GM18907 (cell line): ENCODE measurements at regions not wholly inside any gene's neighbourhood (a gene's known extent, or its start where the extent isn't known, plus 50 kb on each side); places are given as distances from the start of the nearest gene placed in this dataset.
"Not testable (repeated sequence)": the region's sequence is repeated elsewhere in the genome, so short reads cannot be mapped to it uniquely, and the experiment has no call there.

Experiments used
- ATAC-seq: cut with Tn5 transposase; IDR thresholded peaks from one replicate; pipeline ENCODE4 v1.9.1; 2021; ENCODE audit warnings: mild to moderate bottlenecking, moderate library complexity; ENCODE audit not compliant: unreplicated experiment

GRCh38 chr18:42530276-42530675 lies 575.2 kb downstream of the PIK3C3 start:
- ATAC-seq: no peak

DNA sequence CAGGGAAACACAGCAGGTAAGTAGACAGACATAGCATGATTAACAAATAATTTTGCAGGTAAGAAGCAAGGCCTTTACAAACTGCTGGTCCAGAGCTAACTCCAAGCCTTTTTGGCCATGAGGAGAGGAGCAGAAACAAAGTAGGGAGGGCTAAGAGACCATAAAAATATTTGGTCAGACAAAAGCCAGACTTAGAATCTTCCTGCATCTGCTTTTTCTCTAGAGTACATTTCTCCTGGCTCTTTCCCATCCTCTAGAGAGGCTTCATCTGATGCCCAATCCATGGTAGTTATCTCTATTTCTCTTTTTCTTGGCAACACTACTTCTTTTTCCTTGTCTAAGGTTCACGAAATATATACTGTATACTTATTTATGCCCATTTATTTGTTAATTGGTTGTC lies 577.1 kb downstream of the PIK3C3 start:
- no peak for ATAC-seq

DNA sequence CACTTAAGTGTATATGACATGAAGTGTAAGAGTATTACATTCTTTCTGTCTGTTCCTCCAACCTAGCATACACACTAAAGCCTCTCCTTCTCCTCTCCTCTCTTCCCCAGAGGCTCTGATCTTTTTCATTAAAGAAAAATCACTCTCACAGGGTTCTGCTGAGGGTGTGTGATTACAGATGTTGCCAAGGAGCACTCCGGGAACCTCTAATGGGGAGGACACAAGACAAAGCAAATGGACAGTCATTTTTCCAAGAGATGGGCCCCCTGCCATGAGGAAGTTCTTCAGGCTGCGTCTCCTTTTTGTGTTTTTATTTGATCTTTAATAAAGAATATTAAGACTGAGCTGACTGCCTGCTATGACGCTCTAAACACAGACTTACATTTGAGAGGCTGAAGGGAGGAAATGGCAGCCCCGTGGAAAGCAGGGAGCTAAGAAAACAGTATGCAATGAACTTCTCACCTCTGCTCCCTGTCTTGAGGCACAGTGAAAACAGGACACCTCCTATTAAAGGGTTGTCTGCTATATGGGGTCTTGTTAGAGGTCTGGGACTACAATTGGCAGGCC lies 578.1 kb downstream of the PIK3C3 start:
- ATAC-seq: no peak

GRCh38 chr18:42533616-42534015 lies 578.6 kb downstream of the PIK3C3 start:
- no peak for ATAC-seq

- ATAC-seq: no peak
Measured at GRCh38 chr18:42534313-42534712, 579.3 kb downstream of the PIK3C3 start.

GRCh38 chr18:42536442-42536841 lies 579.0 kb downstream of the RIT2 start:
- ATAC-seq: no peak

DNA sequence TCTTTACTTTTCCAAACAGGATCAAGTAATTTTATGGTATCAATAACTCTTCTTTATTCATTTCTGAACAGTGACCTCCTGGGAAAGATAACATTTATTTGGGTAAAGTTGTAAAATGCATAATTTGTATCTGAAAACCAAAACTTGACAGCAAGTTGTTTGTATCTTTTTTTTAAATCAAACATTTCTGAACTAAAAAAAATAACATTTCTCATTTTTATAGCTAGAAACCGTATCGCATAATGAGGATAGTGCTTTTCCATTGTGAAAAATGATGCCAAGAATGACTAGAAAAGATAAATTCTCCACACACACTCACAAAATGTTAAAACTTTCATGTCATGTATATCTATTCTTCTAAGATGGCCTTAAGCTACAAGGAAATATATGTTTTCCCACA lies 578.2 kb downstream of the RIT2 start:
- no peak for ATAC-seq

DNA sequence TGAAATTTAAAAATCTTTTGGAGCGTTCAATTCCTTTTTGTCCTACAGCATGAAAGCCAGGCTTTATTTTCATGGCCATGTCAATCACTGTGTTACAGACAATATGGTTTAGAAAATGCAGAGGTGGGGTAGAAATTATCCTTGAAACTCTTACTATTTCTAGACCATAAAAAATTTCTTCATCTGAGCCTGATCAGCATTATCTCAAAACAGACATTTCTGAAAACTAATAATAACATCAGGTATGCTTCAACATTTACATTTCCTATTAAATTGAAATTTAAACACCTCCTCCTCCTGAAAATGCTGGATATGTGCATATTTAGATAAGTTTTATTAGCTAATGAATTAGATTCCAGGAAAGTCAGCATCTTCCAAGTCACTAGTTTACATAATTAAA lies 570.6 kb downstream of the RIT2 start:
- no peak for ATAC-seq

GRCh38 chr18:42545825-42546224 lies 569.7 kb downstream of the RIT2 start:
- ATAC-seq: no peak

- no peak for ATAC-seq
Measured at GRCh38 chr18:42548493-42548892, 567.0 kb downstream of the RIT2 start.

DNA sequence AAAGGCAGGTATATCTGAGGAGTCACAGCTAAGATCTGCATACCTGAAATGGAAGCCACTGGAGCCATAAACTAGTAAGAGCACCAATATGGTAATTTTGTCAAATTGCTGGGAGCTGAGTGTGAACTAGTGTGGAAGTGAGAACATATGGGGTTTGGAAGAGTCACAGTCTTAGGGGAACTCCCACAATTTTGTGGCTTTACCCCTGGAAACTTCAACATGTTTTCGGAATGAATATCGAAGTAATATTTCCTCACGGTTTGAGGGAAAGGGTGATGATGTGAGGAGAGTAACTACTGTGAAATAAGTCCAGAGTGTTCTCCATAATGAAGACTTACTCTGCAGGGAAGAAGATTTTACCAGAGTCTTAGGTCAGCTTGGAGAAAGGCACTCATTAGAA lies 565.9 kb downstream of the RIT2 start:
- no peak for ATAC-seq

DNA sequence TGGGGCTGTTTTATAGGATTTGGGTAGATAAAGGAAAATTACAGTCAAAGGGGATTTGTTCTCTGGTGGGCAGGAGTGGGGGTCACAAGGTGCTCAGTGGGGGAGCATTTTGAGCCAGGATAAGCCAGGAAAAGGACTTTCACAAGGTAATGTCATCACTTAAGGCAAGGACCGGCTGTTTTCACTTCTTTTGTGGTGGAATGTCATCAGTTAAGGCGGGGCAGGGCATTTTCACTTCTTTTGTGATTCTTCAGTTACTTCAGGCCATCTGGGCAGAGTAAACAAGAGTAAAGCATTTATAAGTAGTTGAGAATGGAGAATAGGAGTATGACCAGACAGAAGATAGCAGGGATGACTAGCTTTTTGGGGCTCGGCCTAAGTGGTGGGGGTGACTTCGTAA lies 562.9 kb downstream of the RIT2 start:
- ATAC-seq: not testable (repeated sequence)

DNA sequence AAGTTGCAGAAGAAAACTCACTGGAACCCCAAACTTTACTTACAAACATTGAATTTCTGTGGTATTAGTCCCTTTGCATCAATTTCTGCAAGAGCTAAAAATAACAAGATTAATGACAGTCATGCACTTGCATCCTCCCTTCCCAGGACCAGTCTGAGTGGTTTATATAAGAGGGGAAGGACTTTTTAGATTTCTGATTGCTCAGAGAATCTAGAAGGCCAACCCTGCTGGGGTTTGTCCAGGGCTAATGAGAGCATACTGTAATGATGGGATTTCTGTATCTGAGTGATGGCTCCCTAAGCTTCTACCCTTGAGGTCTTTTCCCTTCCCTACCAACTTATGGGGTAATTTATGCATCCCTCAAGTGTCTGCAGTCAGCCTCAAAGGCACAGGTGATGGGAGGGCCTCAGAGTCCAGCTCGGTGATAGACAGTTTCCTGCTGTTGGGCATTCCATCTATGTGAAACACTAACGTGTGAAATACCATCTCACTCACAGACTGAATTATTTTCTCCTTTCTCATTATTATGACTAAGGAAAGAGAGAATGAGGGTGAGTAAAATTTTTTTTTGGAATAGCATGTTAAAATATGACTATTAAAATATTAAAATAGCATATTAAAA lies 556.3 kb downstream of the RIT2 start:
- ATAC-seq: no peak

DNA sequence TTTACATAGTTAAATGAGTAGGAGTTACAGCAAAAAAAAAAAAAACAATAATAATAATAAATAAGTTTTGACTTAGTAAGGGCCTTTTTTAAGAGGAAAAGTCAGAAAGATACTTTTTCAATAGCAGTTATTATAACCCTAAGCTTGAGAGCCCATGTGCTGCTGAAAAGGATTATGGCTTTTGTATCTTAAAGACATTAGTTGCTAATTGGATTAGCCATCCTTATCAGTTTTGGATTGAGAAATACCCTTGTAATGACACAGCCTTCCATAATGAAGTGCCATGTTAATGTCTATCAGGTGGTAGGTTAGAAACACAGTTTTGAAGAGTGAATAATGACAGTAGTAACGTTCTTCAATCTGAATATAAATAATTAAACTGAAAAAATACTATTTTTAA lies 554.0 kb downstream of the RIT2 start:
- no peak for ATAC-seq

DNA sequence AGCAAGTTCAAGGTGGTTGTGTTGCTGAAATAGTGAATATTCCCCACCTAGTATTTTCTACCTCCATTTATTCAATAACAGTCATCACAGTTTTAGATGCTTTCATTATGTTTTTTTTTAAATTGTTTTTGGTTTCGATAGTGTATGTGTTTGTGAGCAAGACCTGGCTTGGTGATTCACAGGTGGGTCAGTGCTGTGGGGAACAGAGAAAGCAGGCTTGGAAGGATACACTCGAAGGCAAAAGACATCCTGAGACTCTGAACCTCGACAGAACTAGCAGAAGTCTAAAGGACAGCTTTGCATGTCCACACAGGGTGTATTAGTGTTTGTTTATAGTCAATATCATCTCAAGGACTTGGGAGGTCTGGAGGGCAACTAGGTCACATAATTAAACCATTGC lies 551.5 kb downstream of the RIT2 start:
- no peak for ATAC-seq

DNA sequence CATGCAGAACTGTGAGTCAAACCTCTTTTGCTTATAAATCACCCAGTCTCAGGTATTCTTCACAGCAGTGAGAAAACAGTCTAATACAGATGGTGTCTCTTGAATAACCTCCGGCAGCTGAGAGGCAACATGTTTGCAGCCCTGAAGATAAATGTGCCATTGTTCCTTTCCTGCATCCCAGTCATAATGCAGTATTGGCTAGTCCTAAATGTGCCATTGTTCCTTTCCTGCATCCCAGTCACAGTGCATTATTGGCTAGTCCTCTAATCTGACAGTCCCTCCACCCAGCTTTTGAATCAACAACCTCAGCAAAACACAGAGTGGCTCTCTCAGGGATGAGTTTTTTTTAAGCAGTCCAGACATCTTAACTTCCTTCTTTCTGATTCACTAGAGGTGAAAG lies 550.7 kb downstream of the RIT2 start:
- ATAC-seq: no peak

DNA sequence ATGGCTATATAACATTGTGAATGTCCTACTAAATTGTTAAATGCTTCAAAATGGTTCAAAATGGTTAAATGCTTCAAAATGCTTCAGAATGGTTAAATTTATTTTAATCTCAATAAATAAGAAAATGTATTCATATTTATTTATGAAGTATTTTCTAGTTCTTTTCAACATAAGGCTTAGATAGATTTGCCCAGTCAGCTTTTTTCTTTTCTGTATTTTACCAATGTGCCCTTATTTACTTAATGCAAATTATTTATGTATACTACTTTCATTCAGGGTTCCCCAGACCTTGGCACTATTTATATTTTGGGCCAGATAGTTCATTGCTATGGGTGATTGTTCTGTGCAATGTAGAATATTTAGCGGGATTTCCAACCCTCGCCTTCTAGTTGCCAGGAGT lies 546.7 kb downstream of the RIT2 start:
- ATAC-seq: no peak

GRCh38 chr18:42574871-42575270 lies 540.6 kb downstream of the RIT2 start:
- ATAC-seq: no peak

DNA sequence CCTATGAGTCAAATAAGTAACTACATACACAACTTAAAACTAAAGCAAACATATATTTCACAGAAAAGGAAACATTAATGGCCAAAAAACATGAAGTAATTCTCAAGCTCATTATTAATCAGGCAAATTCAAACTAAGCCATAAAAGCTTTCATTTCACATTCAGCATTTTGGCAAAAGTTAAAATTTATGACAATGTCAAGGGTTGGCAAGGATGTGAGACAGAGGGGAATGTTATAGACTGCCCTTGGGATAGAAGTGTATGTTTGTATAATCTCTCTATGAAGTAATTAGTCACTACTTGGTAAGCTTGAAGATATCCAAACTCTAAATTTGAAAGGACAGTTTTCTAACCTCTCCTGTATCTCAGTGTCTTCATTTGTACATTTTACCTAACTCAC lies 539.4 kb downstream of the RIT2 start:
- no peak for ATAC-seq

DNA sequence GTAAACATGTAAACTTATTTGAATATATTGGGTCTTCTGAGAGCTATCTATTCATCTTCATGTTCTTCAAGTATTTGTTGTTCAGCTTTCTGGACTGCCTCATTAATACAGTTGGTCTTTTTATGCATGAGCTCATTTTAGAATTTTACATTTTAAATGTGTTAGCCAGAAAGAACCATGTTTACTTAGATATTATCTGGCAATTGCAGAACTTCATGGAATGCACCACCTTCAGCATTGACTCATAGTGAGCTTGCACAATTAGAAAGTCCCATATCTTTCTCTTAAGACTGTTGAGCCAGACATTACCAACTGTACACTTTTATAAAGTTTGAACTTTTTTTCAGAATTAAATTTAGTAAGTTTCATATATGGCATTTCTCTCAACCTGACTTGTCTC lies 536.7 kb downstream of the RIT2 start:
- ATAC-seq: no peak

DNA sequence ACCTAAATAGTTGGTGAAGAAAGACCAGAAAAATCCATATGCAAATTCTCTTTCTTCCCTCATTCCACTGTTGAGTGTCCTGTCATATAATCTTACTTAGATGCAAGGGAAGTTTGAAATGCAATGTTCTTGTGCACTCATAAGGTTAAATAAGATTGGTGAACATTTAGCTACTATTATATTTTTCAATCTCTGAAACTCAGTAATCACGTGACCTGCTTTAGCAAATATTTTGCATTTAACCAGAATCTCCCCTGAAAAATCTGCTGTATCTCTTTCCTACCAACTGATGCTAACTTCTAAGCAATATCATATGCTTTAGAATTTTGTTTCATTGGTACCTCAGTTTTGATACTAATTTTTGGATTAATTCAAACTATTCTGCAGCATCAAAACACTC lies 533.2 kb downstream of the RIT2 start:
- ATAC-seq: no peak

DNA sequence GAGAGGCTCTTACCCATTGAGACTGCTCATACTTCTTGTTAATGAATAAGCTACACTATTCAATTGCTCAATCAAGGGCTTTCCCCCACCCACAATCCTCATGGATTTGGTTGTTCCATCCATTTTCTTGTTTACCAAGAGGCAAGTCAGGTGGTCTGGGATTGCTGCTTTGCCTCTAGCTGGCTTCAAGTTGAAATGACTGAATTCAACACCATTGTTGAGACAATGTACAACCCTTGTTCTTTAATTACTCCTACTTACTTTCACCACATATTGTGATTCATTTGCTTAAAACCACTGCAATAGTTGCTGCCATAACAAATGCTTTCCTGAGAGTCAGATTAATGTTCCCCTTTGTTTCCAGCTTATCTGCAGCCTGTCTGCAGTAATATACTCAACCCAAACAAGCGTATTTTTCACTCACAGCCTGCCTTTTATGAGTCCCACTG lies 532.2 kb downstream of the RIT2 start:
- ATAC-seq: no peak

DNA sequence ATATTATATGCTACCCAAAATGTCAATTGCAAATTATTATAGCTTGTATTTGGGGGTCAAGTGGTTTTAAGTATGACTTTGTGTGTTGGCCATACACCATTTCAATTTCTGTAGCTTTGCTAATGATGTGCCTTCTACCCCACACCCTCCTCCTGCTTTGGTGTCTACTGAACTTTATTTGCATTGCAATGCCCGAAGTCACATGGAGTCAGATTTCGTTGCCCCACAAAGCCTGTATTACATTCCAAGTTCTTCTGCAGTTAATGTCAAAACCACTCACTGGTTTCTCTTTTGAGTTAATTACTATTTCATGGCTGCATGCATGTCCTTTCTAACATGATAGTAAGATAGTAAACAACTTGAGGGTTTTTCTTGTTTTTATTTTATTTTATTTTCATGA lies 528.9 kb downstream of the RIT2 start:
- ATAC-seq: no peak
